ENCODE measurements at regions not wholly inside any gene's neighbourhood (a gene's known extent, or its start where the extent isn't known, plus 50 kb on each side); places are given as distances from the start of the nearest gene placed in this dataset.
A peak's percentile ranks its signal among the peaks of the same experiment; 100 is the strongest.

DNA sequence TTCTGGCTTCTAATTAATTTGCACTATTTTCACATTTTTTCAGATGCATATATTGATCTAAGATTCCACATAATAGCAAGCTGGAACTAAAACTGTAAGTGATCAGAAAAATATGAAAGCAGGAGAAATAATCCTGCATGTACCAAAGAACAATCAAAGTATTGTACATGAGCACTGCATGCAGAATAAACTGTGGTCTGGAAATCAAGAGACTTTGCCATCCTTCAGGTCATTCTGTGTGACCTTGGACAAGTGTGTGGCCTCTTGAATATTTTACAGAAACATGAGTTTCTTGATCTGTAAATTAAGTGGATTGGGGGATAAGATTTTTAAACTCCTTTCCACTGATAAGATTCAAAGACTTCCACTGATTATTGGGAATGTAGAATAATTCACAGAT is 99.2 kb upstream of the GNAQ start:
- Histone ChIP-seq H3K4me3 (ENCODE audit: low read depth, low read length) (no peak overlapping the region), H3K27me3 (replicated peaks; ENCODE audit: control insufficient read depth, insufficient read depth, low read length) (no peaks in the 10 kb centered on the region), H3K36me3 (ENCODE audit: control insufficient read depth, insufficient read depth, low read length) (no peaks in the 10 kb centered on the region), H3K4me1 (no peaks in the 10 kb centered on the region), H3K9me3 (no peaks in the 10 kb centered on the region)
- Mint-ChIP-seq H3K4me3 (ENCODE audit: unreplicated experiment) (no peak overlapping the region), H3K27me3 (ENCODE audit: insufficient read depth, unreplicated experiment) (no peaks in the 10 kb centered on the region), H3K36me3 (ENCODE audit: insufficient read depth, unreplicated experiment) (no peaks in the 10 kb centered on the region), H3K9me3 (ENCODE audit: unreplicated experiment) (no peaks in the 10 kb centered on the region), H3K27ac (ENCODE audit: unreplicated experiment) (no peak overlapping the region), H3K4me1 (ENCODE audit: low read depth, unreplicated experiment) (no peaks in the 10 kb centered on the region)
- TF ChIP-seq, protein P1, sequence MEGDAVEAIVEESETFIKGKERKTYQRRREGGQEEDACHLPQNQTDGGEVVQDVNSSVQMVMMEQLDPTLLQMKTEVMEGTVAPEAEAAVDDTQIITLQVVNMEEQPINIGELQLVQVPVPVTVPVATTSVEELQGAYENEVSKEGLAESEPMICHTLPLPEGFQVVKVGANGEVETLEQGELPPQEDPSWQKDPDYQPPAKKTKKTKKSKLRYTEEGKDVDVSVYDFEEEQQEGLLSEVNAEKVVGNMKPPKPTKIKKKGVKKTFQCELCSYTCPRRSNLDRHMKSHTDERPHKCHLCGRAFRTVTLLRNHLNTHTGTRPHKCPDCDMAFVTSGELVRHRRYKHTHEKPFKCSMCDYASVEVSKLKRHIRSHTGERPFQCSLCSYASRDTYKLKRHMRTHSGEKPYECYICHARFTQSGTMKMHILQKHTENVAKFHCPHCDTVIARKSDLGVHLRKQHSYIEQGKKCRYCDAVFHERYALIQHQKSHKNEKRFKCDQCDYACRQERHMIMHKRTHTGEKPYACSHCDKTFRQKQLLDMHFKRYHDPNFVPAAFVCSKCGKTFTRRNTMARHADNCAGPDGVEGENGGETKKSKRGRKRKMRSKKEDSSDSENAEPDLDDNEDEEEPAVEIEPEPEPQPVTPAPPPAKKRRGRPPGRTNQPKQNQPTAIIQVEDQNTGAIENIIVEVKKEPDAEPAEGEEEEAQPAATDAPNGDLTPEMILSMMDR (IDR thresholded peaks at IDR 0.05; ENCODE audit: insufficient read depth in 1 of 2, low read depth in 1 of 2, low read length in 1 of 2, severe bottlenecking in 1 of 2, unreplicated experiment in 1 of 2): no peak
- CTCF ChIA-PET: no interaction called here
- intact Hi-C loops (cut with micrococcal nuclease; ENCODE audit: unreplicated experiment): no loop called here
- BruUV-seq (replicated peaks): no TSS peak
- POLR2A ChIA-PET: no interaction called here
- DNase-seq: no peak

DNA sequence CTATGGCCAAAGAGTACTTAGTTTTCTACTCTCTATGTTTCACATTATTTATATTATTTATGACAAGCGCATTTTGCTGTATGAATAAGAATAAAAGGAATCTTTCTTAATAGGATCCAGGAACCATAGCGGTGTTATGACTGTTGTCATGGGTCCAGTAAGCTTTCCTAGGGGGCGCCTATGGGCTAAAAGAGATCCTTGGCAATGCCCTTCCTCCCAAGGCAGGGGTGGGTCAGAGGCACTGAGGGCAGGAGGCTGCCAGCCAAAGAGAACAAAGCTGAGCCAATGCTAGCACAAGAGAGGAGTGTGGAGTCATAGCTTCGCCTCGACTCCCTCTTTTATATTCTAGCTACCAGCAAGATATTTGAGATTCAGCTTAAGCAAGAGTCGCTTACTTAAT is 98.4 kb upstream of the GNAQ start:
- intact Hi-C loops (cut with micrococcal nuclease; ENCODE audit: unreplicated experiment): no loop called here
- no TSS peak for BruUV-seq (replicated peaks)
- H3K4me1 ChIP-seq: no peaks in the 10 kb centered on the region
- Mint-ChIP-seq H3K36me3 (ENCODE audit: insufficient read depth, unreplicated experiment) (no peaks in the 10 kb centered on the region), H3K4me3 (ENCODE audit: unreplicated experiment) (no peak overlapping the region), H3K27me3 (ENCODE audit: insufficient read depth, unreplicated experiment) (no peaks in the 10 kb centered on the region), H3K9me3 (ENCODE audit: unreplicated experiment) (no peaks in the 10 kb centered on the region), H3K27ac (ENCODE audit: unreplicated experiment) (no peak overlapping the region), H3K4me1 (ENCODE audit: low read depth, unreplicated experiment) (no peaks in the 10 kb centered on the region)
- peak in 1 of 2 experiments; percentile 2 for DNase-seq
- TF ChIP-seq, protein P1 (IDR thresholded peaks at IDR 0.05; ENCODE audit: insufficient read depth in 1 of 2, low read depth in 1 of 2, low read length in 1 of 2, severe bottlenecking in 1 of 2, unreplicated experiment in 1 of 2): no peak
- H3K27me3 ChIP-seq (replicated peaks; ENCODE audit: control insufficient read depth, insufficient read depth, low read length): no peaks in the 10 kb centered on the region
- ChIA-PET POLR2A (no interaction called here), CTCF (no interaction called here)
- H3K9me3 ChIP-seq: no peaks in the 10 kb centered on the region
- no peaks in the 10 kb centered on the region for H3K36me3 ChIP-seq (ENCODE audit: control insufficient read depth, insufficient read depth, low read length)
- no peak overlapping the region for H3K4me3 ChIP-seq (ENCODE audit: low read depth, low read length)

DNA sequence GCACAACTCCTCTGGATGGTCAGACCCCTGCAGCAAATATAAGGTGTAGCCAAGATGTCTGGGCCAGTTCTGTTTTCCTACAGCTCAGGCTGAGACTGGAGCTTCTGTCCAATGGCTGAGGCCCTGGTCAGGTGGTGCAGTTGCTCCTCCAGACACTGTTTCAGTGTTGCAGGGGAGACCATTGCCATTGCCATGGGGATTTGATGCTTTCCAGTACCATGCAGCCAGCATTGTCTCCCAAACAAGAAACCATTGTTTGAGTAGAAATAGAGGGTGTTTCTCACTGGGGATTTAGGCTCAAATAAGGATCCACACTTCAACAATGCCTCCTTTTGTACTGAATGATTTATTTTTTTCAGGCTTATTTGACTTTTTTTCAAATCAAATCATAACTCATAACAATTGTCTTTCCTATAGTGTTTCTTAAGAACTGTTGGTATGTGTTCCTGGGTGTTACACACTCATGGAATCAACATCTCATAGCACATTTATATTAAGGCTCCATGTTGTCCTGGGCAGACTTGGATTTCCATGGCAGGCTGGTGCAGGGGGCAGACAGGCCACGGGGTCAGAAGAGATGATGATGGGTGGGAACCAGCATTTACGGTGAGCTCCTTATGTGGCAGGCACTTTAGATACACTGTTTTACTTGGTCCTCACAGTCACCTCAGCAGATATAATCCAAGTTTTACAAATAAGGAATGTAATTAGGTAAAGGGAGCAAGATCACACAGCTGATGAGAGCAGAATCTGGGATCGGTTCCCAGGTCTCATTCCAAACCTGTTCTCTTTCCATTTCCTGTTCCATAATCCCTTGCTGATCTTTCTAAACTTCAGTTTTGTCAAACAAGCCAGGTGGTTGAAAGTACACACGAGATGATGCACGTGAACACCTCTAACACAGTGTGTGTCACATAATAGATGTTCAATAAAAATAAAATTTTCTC is 95.9 kb upstream of the GNAQ start:
- TF ChIP-seq, protein P1 (IDR thresholded peaks at IDR 0.05; ENCODE audit: insufficient read depth in 1 of 2, low read depth in 1 of 2, low read length in 1 of 2, severe bottlenecking in 1 of 2, unreplicated experiment in 1 of 2): no peak
- Histone ChIP-seq H3K36me3 (ENCODE audit: control insufficient read depth, insufficient read depth, low read length) (no peaks in the 10 kb centered on the region), H3K4me1 (no peaks in the 10 kb centered on the region), H3K9me3 (no peaks in the 10 kb centered on the region), H3K4me3 (ENCODE audit: low read depth, low read length) (no peak overlapping the region), H3K27me3 (replicated peaks; ENCODE audit: control insufficient read depth, insufficient read depth, low read length) (no peaks in the 10 kb centered on the region)
- Mint-ChIP-seq H3K4me3 (ENCODE audit: unreplicated experiment) (no peak overlapping the region), H3K9me3 (ENCODE audit: unreplicated experiment) (peaks cover 6% of the 10 kb centered on the region), H3K27me3 (ENCODE audit: insufficient read depth, unreplicated experiment) (no peaks in the 10 kb centered on the region), H3K36me3 (ENCODE audit: insufficient read depth, unreplicated experiment) (no peaks in the 10 kb centered on the region), H3K27ac (ENCODE audit: unreplicated experiment) (no peak overlapping the region), H3K4me1 (ENCODE audit: low read depth, unreplicated experiment) (no peaks in the 10 kb centered on the region)
- ChIA-PET CTCF (no interaction called here), POLR2A (no interaction called here)
- intact Hi-C loops (cut with micrococcal nuclease; ENCODE audit: unreplicated experiment): no loop called here
- DNase-seq: no peak
- no TSS peak for BruUV-seq (replicated peaks)
